Activated T-cell treated with anti-CD3 and anti-CD28 coated beads, Interleukin-2, amount 50 U/mL, for 72 hours (primary cell): ENCODE measurements at regions not wholly inside any gene's neighbourhood (a gene's known extent, or its start where the extent isn't known, plus 50 kb on each side); places are given as distances from the start of the nearest gene placed in this dataset.

Experiments
- ATAC-seq, 2 donors: fragments of 150-1000 bp; cut with Tn5 transposase; replicated peaks in 1 of 2; 2 replicates each; pipeline ENCODE4 v1.10.0; 2021; ENCODE audit warnings: moderate library complexity in 2 of 2, mild to moderate bottlenecking in 1 of 2
- DNase-seq, 2 donors: peaks; one replicate each; pipeline ENCODE4 v3.0.0; 2021 to 2022; ENCODE audit warnings: mixed read lengths in 1 of 2
- H3K27ac Mint-ChIP-seq: one replicate; pipeline ENCODE4 v1.8.0; 2022; ENCODE audit warnings: mild to moderate bottlenecking, moderate library complexity, mixed read lengths
- H3K27me3 Mint-ChIP-seq: one replicate; pipeline ENCODE4 v1.8.0; 2022; ENCODE audit warnings: low read depth, mixed read lengths
- H3K36me3 Mint-ChIP-seq, 2 donors: one replicate each; pipeline ENCODE4 v1.8.0; 2022; ENCODE audit warnings: mixed read lengths in 2 of 2, mild to moderate bottlenecking in 1 of 2; ENCODE audit not compliant: insufficient read depth in 2 of 2
- H3K4me1 Mint-ChIP-seq: one replicate; pipeline ENCODE4 v1.8.0; 2022; ENCODE audit warnings: low read depth, mixed read lengths
- H3K4me3 Mint-ChIP-seq, 2 donors: one replicate each; pipeline ENCODE4 v1.8.0; 2022; ENCODE audit warnings: mild to moderate bottlenecking in 2 of 2, mixed read lengths in 2 of 2, moderate library complexity in 2 of 2
- H3K9me3 Mint-ChIP-seq, 2 donors: one replicate each; pipeline ENCODE4 v1.8.0; 2022; ENCODE audit warnings: mixed read lengths in 2 of 2

- Mint-ChIP-seq H3K27me3 (no peaks in the 10 kb centered on the region), H3K9me3 (peaks cover 1% of the 10 kb centered on the region in 2 donors), H3K4me3 (no peak overlapping the region), H3K4me1 (no peaks in the 10 kb centered on the region), H3K36me3 (peaks cover 2 to 4% of the 10 kb centered on the region in 2 donors), H3K27ac (no peak overlapping the region)
- no peak for ATAC-seq
- DNase-seq: no peak
Observed at GRCh38 chr21:32119811-32120210, 159.0 kb downstream of the MIS18A start.

GRCh38 chr21:32119389-32119788, 159.5 kb downstream of the MIS18A start:
- Mint-ChIP-seq H3K9me3 (peaks cover 0 to 1% of the 10 kb centered on the region in 2 donors), H3K36me3 (peaks cover 2% of the 10 kb centered on the region in 2 donors), H3K4me1 (no peaks in the 10 kb centered on the region), H3K27me3 (no peaks in the 10 kb centered on the region), H3K4me3 (no peak overlapping the region), H3K27ac (no peak overlapping the region)
- DNase-seq (no peak), ATAC-seq (no peak)

GRCh38 chr21:32114419-32115035, 164.3 kb downstream of the MIS18A start:
- no peaks in the 10 kb centered on the region for H3K9me3 Mint-ChIP-seq
- H3K27me3 Mint-ChIP-seq: no peaks in the 10 kb centered on the region
- H3K27ac Mint-ChIP-seq: no peak overlapping the region
- no peak for ATAC-seq
- no peaks in the 10 kb centered on the region for H3K4me1 Mint-ChIP-seq
- H3K4me3 Mint-ChIP-seq: no peak overlapping the region
- H3K36me3 Mint-ChIP-seq: no peaks in the 10 kb centered on the region
- no peak for DNase-seq

- H3K4me1 Mint-ChIP-seq: no peaks in the 10 kb centered on the region
Observed at GRCh38 chr21:32113486-32113885, 165.4 kb downstream of the MIS18A start.

GRCh38 chr21:32112195-32112594, 166.7 kb downstream of the MIS18A start:
- no peak overlapping the region for H3K4me3 Mint-ChIP-seq
- no peaks in the 10 kb centered on the region for H3K4me1 Mint-ChIP-seq
- H3K27ac Mint-ChIP-seq: no peak overlapping the region
- no peaks in the 10 kb centered on the region for H3K27me3 Mint-ChIP-seq
- ATAC-seq (no peak), DNase-seq (no peak)
- no peaks in the 10 kb centered on the region for H3K9me3 Mint-ChIP-seq
- H3K36me3 Mint-ChIP-seq: no peaks in the 10 kb centered on the region

More at GRCh38 chr21:32113486-32113885, 165.4 kb downstream of the MIS18A start:
- ATAC-seq (no peak), DNase-seq (no peak)
- no peaks in the 10 kb centered on the region for H3K9me3 Mint-ChIP-seq
- H3K36me3 Mint-ChIP-seq: no peaks in the 10 kb centered on the region
- no peak overlapping the region for H3K27ac Mint-ChIP-seq
- H3K27me3 Mint-ChIP-seq: no peaks in the 10 kb centered on the region
- H3K4me3 Mint-ChIP-seq: no peak overlapping the region

GRCh38 chr21:32108566-32108965, 170.3 kb downstream of the MIS18A start:
- DNase-seq (no peak), ATAC-seq (no peak)
- Mint-ChIP-seq H3K9me3 (no peaks in the 10 kb centered on the region), H3K27me3 (peaks cover 3% of the 10 kb centered on the region), H3K36me3 (no peaks in the 10 kb centered on the region), H3K4me1 (no peaks in the 10 kb centered on the region), H3K27ac (no peak overlapping the region), H3K4me3 (no peak overlapping the region)

- Mint-ChIP-seq H3K27me3 (peaks cover 21% of the 10 kb centered on the region), H3K4me3 (no peak overlapping the region), H3K27ac (no peak overlapping the region), H3K36me3 (no peaks in the 10 kb centered on the region), H3K9me3 (no peaks in the 10 kb centered on the region), H3K4me1 (no peaks in the 10 kb centered on the region)
- ATAC-seq (no peak), DNase-seq (no peak)
Observed at GRCh38 chr21:32103361-32103760, 175.5 kb downstream of the MIS18A start.

GRCh38 chr21:32102426-32102825, 176.4 kb downstream of the MIS18A start:
- no peak overlapping the region for H3K4me3 Mint-ChIP-seq
- H3K36me3 Mint-ChIP-seq: no peaks in the 10 kb centered on the region
- ATAC-seq: no peak
- H3K27me3 Mint-ChIP-seq: peaks cover 21% of the 10 kb centered on the region
- H3K27ac Mint-ChIP-seq: no peak overlapping the region
- no peak for DNase-seq
- H3K4me1 Mint-ChIP-seq: no peaks in the 10 kb centered on the region
- H3K9me3 Mint-ChIP-seq: no peaks in the 10 kb centered on the region

GRCh38 chr21:32101277-32101676, 177.6 kb downstream of the MIS18A start:
- H3K36me3 Mint-ChIP-seq: no peaks in the 10 kb centered on the region
- DNase-seq (no peak), ATAC-seq (no peak)
- H3K27ac Mint-ChIP-seq: no peak overlapping the region
- no peaks in the 10 kb centered on the region for H3K9me3 Mint-ChIP-seq
- no peaks in the 10 kb centered on the region for H3K4me1 Mint-ChIP-seq
- H3K27me3 Mint-ChIP-seq: peaks cover 21% of the 10 kb centered on the region
- no peak overlapping the region for H3K4me3 Mint-ChIP-seq

GRCh38 chr21:32100423-32100822, 178.4 kb downstream of the MIS18A start:
- no peak for DNase-seq
- Mint-ChIP-seq H3K4me1 (no peaks in the 10 kb centered on the region), H3K4me3 (no peak overlapping the region), H3K9me3 (no peaks in the 10 kb centered on the region), H3K27ac (no peak overlapping the region), H3K36me3 (no peaks in the 10 kb centered on the region), H3K27me3 (peaks cover 21% of the 10 kb centered on the region)
- no peak for ATAC-seq

GRCh38 chr21:32099812-32100416, 178.9 kb downstream of the MIS18A start:
- no peak for ATAC-seq
- peaks cover 21% of the 10 kb centered on the region for H3K27me3 Mint-ChIP-seq
- no peak overlapping the region for H3K27ac Mint-ChIP-seq
- no peaks in the 10 kb centered on the region for H3K9me3 Mint-ChIP-seq
- no peaks in the 10 kb centered on the region for H3K4me1 Mint-ChIP-seq
- DNase-seq: no peak
- no peaks in the 10 kb centered on the region for H3K36me3 Mint-ChIP-seq
- no peak overlapping the region for H3K4me3 Mint-ChIP-seq

- H3K36me3 Mint-ChIP-seq: no peaks in the 10 kb centered on the region
- peak overlapping the region; percentile 14 for H3K27ac Mint-ChIP-seq
- H3K9me3 Mint-ChIP-seq: peaks cover 0 to 4% of the 10 kb centered on the region in 2 donors
- no peaks in the 10 kb centered on the region for H3K4me1 Mint-ChIP-seq
- no peak for ATAC-seq
- no peak overlapping the region for H3K4me3 Mint-ChIP-seq
- H3K27me3 Mint-ChIP-seq: peaks cover under 1% of the 10 kb centered on the region
- peak in 1 of 2 donors; percentile 5 for DNase-seq
Observed at GRCh38 chr21:32096411-32096810, 182.4 kb downstream of the MIS18A start.

- H3K27ac Mint-ChIP-seq: no peak overlapping the region
- H3K9me3 Mint-ChIP-seq: peaks cover 0 to 4% of the 10 kb centered on the region in 2 donors
- no peaks in the 10 kb centered on the region for H3K4me1 Mint-ChIP-seq
- DNase-seq (no peak), ATAC-seq (no peak)
- no peaks in the 10 kb centered on the region for H3K27me3 Mint-ChIP-seq
- H3K36me3 Mint-ChIP-seq: no peaks in the 10 kb centered on the region
- no peak overlapping the region for H3K4me3 Mint-ChIP-seq
Observed at GRCh38 chr21:32094804-32095203, 184.0 kb downstream of the MIS18A start.
